ENCODE measurements at regions not wholly inside any gene's neighbourhood (a gene's known extent, or its start where the extent isn't known, plus 50 kb on each side); places are given as distances from the start of the nearest gene placed in this dataset.

GRCh38 chr6:43922426-43923375, 152.7 kb downstream of the VEGFA start:
- no peak for TF ChIP-seq EZH2 (IDR thresholded peaks at IDR 0.05; ENCODE audit: borderline replicate concordance, low read length)
- TF ChIP-seq, protein P1, sequence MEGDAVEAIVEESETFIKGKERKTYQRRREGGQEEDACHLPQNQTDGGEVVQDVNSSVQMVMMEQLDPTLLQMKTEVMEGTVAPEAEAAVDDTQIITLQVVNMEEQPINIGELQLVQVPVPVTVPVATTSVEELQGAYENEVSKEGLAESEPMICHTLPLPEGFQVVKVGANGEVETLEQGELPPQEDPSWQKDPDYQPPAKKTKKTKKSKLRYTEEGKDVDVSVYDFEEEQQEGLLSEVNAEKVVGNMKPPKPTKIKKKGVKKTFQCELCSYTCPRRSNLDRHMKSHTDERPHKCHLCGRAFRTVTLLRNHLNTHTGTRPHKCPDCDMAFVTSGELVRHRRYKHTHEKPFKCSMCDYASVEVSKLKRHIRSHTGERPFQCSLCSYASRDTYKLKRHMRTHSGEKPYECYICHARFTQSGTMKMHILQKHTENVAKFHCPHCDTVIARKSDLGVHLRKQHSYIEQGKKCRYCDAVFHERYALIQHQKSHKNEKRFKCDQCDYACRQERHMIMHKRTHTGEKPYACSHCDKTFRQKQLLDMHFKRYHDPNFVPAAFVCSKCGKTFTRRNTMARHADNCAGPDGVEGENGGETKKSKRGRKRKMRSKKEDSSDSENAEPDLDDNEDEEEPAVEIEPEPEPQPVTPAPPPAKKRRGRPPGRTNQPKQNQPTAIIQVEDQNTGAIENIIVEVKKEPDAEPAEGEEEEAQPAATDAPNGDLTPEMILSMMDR (conservative IDR thresholded peaks at IDR 0.05 in 1 of 2, IDR thresholded peaks at IDR 0.05 in 1 of 2; ENCODE audit: extremely low read depth in 1 of 2, insufficient read depth in 1 of 2, low read depth in 1 of 2, low read length in 2 of 2) = no peak
